ENCODE measurements at regions not wholly inside any gene's neighbourhood (a gene's known extent, or its start where the extent isn't known, plus 50 kb on each side); places are given as distances from the start of the nearest gene placed in this dataset.

- no peak for ATAC-seq
- no peak for TF ChIP-seq CTCF (IDR thresholded peaks at IDR 0.05)
- Histone ChIP-seq H3K27me3 (ENCODE audit: insufficient read depth in 3 of 3, low read length in 2 of 3) (no peaks in the 10 kb centered on the region), H3K4me1 (no peaks in the 10 kb centered on the region), H3K27ac (no peak overlapping the region), H3K9me3 (no peaks in the 10 kb centered on the region), H3K4me3 (no peak overlapping the region), H3K36me3 (ENCODE audit: insufficient read depth in 1 of 2, low read depth in 1 of 2) (no peaks in the 10 kb centered on the region)
- intact Hi-C loops (cut with DNase I) = no loop called here
- DNase-seq = no peak
- WGBS, 3 donors = 41 to 47% (median 45%) methylated on average over 1 of the region's 1 CpG
Measured at GRCh38 chr12:16669756-16670155, 63.8 kb upstream of the LMO3 start.

- no peak for TF ChIP-seq CTCF (IDR thresholded peaks at IDR 0.05)
- no peaks in the 10 kb centered on the region for H3K9me3 ChIP-seq
- ATAC-seq (no peak), DNase-seq (no peak)
- intact Hi-C loops (cut with DNase I) = no loop called here
- no peaks in the 10 kb centered on the region for H3K27me3 ChIP-seq (ENCODE audit: insufficient read depth in 3 of 3, low read length in 2 of 3)
- H3K4me3 ChIP-seq = no peak overlapping the region
- WGBS, 3 donors = 65 to 67% (median 65%) methylated on average over 2 of the region's 2 CpGs
- no peak overlapping the region for H3K27ac ChIP-seq
- H3K36me3 ChIP-seq (ENCODE audit: insufficient read depth in 1 of 2, low read depth in 1 of 2) = no peaks in the 10 kb centered on the region
- no peaks in the 10 kb centered on the region for H3K4me1 ChIP-seq
Measured at GRCh38 chr12:16668198-16668597, 62.2 kb upstream of the LMO3 start.

GRCh38 chr12:16658699-16659098 is 52.7 kb upstream of the LMO3 start:
- WGBS, 3 donors = 50 to 70% (median 64%) methylated on average over 1 of the region's 1 CpG
- intact Hi-C loops (cut with DNase I) = no loop called here
- Histone ChIP-seq H3K9me3 (peaks cover 6% of the 10 kb centered on the region), H3K27me3 (ENCODE audit: insufficient read depth in 3 of 3, low read length in 2 of 3) (no peaks in the 10 kb centered on the region), H3K4me1 (no peaks in the 10 kb centered on the region), H3K36me3 (ENCODE audit: insufficient read depth in 1 of 2, low read depth in 1 of 2) (no peaks in the 10 kb centered on the region), H3K27ac (no peak overlapping the region), H3K4me3 (no peak overlapping the region)
- TF ChIP-seq CTCF (IDR thresholded peaks at IDR 0.05) = no peak
- no peak for ATAC-seq
- no peak for DNase-seq

Measured in psoas muscle (tissue), 7 donors.